Epidermal melanocyte (primary cell): ENCODE measurements at regions not wholly inside any gene's neighbourhood (a gene's known extent, or its start where the extent isn't known, plus 50 kb on each side); places are given as distances from the start of the nearest gene placed in this dataset.

ENCODE experiments used
- DNase-seq: peaks from one replicate; pipeline ENCODE4 v3.0.0; 2011; ENCODE audit warnings: low spot score; ENCODE audit not compliant: insufficient read length

DNA sequence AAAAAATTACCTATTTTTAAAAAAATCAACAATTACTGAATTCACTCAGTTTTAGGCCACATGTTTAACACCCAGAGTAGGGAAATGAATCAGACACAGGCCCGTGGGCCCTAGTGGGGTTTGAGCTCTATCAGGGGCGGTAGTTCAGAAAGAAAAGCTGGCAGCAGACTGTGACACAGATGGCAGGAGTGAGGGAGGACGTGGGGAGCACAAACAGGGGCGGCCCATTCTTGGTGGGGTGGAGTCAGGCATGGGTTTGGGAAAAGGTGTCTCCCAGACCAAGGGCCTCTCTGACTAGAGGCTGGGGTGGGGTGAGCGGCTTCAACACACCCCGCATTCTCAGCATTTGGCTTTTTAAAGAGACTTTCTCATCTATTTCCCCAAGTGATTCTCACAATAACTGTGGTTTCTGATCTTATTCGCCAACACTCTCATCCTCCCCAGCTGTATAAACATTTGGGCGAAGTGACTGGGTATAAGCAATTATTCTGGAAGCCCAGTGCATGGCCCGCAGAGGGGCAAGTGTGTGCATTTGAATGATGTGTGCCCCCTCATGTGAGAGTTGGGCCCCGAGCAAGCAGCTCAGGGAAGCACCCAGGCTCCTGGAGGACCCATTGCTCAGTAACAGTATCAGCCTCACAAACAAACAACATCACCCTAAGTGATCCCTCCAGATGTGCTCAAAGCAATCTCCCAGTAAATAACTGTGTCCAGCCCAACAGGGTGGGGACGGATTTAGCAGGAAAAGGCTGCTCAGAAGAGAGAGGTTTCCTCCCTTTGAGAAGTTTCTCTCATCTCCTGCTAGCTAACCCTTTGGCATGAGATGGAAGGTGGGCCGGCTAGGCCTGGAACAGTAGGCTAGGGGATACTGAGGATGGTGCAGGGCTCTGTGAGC is 437.6 kb upstream of the ZMIZ1 start:
- no peak for DNase-seq

- DNase-seq: no peak
Measured at GRCh38 chr10:78634389-78634815, 434.4 kb upstream of the ZMIZ1 start.

- DNase-seq: no peak
Measured at GRCh38 chr10:78634835-78635234, 433.9 kb upstream of the ZMIZ1 start.

DNA sequence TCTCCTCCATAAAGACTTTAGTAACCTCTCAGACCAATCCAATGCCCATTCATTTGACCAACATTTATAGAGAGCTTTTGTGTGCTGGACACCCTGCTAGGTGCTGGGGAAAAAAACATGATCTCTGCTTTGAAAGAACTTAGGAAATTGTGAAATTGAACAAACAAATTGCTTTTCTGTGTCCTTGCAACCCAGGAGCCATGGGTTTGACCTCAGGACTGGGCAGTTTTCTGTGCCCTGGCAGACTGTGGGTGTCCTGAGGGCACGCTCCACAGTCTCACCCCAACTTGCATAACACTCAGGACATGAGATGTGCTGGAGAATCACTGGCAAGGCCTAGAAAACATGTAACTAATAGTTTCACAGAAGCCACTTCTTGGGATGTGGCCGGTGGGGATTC is 429.1 kb upstream of the ZMIZ1 start:
- no peak for DNase-seq

GRCh38 chr10:78640796-78641636 is 427.8 kb upstream of the ZMIZ1 start:
- no peak for DNase-seq

DNA sequence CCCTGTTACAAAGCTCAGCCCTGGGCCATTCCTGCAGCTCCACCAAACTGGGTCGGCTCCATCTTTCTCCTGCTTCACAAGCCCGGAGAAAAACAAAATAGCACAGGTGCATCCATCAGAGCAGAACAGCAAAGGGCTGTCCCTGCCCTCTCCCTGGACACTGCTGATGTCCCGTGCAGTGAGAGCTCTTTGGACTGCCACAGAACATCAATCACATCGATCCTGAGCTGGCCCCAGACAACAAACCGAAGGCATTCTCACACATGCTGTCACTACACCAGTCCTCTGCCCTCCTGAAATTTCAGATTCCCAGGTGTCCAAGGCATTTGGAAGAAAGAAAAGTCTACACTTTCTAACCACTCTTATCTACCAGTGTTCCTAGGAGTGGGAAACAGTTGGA is 427.1 kb upstream of the ZMIZ1 start:
- no peak for DNase-seq

GRCh38 chr10:78642269-78642816 is 426.4 kb upstream of the ZMIZ1 start:
- no peak for DNase-seq

DNA sequence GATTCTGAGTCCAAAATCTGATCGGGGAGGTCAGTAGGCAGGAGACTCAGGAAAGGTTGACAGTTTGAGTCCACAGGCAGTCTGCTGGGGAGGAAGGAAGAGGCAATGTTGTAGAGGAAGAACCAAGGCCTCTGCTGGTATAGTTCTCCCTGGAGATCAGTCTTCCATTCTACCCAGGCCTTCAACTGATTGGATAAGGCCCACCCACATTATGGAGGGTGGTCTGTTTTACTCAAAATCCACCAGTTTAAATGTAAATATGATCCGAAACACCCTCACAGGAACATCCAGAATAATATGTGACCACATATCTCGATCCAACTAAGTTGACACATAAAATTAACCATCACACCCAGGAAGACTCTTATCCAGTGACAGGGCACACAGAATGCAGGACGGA is 425.3 kb upstream of the ZMIZ1 start:
- DNase-seq: no peak

GRCh38 chr10:78644550-78644949 is 424.2 kb upstream of the ZMIZ1 start:
- no peak for DNase-seq

GRCh38 chr10:78645169-78645686 is 423.5 kb upstream of the ZMIZ1 start:
- DNase-seq: no peak

DNA sequence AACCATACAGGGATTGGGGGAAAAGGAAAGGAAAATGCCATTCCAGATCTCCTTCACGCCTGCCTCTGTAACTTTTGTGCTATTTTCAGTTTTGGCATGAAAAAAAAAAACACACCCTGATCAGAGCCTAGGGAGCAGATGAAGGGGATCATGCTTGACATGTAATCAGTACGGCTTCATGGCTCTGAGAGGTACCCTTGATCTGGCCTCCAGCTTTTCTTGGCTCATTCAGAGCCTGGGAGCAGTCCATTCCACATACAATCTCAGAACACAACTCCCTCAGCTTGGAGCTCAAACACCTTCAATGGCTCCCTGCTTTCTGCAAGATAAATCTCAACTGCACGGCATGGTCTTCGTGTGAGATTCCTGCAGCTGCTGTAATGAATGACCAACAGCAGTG is 422.8 kb upstream of the ZMIZ1 start:
- no peak for DNase-seq

GRCh38 chr10:78648256-78648860 is 420.4 kb upstream of the ZMIZ1 start:
- DNase-seq: no peak

DNA sequence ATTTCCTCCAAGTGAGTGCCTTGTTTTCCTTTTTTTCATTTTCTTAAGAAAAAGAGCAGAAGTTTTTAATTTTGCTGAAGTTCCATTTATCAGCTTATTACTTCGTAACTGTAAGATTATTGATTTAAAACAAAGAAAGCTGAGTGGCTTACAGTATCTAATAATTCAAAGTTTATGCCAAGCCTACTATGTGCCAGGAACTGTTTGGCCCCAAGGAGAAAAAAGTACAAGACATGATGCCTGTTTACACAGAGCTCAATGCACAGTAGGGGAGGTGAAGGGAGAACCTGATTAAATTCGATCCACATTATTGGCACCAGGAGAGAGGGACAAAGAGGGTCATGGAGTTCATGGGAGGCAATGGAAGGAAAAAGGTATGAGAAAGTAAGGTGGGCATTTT is 419.3 kb upstream of the ZMIZ1 start:
- no peak for DNase-seq

- no peak for DNase-seq
Measured at GRCh38 chr10:78650122-78650521, 418.6 kb upstream of the ZMIZ1 start.

- no peak for DNase-seq
Measured at GRCh38 chr10:78651287-78651686, 417.5 kb upstream of the ZMIZ1 start.

DNA sequence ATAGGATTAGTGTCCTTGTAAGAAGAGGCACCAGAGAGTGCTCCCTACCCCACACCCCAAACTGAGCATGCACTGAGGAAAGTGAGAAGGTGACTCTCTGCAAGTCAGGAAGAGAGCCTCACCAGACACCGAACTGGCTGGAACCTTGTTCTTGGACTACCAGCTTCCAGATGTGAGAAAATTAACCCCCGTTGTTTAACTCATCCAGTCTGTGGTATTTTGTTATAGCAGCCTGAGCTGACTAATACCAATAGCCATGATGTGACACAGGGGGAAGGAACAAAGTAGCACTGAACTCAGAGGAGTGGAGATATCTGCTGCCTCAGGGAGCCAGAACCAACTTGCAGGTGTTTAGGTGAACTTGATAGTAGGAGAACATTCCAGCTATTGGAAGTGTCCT is 415.2 kb upstream of the ZMIZ1 start:
- no peak for DNase-seq

- DNase-seq: no peak
Measured at GRCh38 chr10:78654047-78654590, 414.6 kb upstream of the ZMIZ1 start.

GRCh38 chr10:78655979-78656378 is 412.8 kb upstream of the ZMIZ1 start:
- DNase-seq: no peak

- no peak for DNase-seq
Measured at GRCh38 chr10:78656417-78657162, 412.2 kb upstream of the ZMIZ1 start.

- DNase-seq: peak; percentile 27
Measured at GRCh38 chr10:78657163-78657861, 411.5 kb upstream of the ZMIZ1 start.
